NCI-H82 treated with DMSO at 0.1 percent for 48 hours (cell line): ENCODE measurements at regions not wholly inside any gene's neighbourhood (a gene's known extent, or its start where the extent isn't known, plus 50 kb on each side); places are given as distances from the start of the nearest gene placed in this dataset.
"Not testable (repeated sequence)": the region's sequence is repeated elsewhere in the genome, so short reads cannot be mapped to it uniquely, and the experiment has no call there.

ENCODE experiments used
- DNase-seq: peaks from one replicate; lab custom pipeline; 2025; ENCODE audit not compliant: unreplicated experiment; lab: John Stamatoyannopoulos, UW

DNA sequence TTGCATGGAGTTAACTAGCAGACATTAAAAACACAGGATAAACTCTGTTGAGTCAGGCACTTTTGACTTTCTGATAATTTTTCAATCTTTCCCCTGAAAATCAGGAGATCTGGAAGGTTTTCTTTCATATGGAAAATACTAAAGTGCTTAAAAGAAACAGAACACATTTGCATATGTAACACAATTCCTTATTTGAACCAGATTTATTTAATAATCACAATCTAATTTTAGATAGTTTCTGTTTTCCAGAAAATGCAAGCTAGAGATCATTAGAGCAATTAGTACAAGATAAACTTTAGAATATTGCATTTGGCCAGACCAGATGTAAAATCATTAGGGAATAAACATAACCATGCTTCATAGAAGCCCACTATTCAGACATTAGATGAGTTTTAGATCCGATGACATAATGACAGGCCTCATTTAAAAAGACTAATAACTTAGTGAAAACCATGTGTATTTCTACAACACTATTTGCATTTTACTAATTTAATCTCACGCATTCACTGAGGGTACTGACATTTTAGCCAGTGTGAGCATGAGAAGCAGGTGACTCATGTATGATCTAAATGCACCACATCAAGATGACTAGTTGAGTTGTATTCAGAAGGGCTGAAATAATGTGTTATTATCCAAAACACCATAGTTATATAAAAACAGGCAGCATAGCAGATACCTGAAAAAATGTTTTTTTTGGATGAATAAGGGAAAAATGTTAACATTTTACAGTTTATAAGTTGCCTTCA, 611.5 kb downstream of the LTN1 start:
- DNase-seq: not testable (repeated sequence)

- DNase-seq: no peak
These were observed 612.4 kb downstream of the LTN1 start for GRCh38 chr21:28380241-28380640.

- no peak for DNase-seq
These were observed 614.7 kb downstream of the LTN1 start for GRCh38 chr21:28378026-28378425.

GRCh38 chr21:28375708-28376385, 616.8 kb downstream of the LTN1 start:
- no peak for DNase-seq

- DNase-seq: no peak
These were observed 617.8 kb downstream of the LTN1 start for GRCh38 chr21:28374881-28375280.

DNA sequence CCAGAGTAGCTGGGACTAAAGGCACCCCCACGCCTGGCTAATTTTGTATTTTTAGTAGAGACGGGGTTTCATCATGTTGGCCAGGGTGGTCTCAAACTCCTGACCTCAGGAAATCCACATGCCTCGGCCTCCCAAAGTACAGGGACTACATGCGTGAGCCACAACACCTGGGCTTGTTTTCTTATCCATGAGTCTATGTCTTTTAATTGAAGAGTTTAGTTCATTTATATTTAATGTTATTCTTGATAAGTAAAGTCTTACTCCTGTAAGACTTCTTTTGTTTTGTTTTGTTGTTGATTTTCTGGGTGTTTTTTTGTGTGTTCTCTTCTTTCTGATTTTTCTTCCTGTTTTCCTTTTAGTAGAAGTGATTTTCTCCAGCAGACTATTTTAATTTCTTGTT, 621.0 kb downstream of the LTN1 start:
- DNase-seq: no peak

GRCh38 chr21:28359300-28359699, 633.4 kb downstream of the LTN1 start:
- DNase-seq: no peak

- no peak for DNase-seq
These were observed 634.0 kb downstream of the LTN1 start for GRCh38 chr21:28358702-28359101.

GRCh38 chr21:28358170-28358569, 634.5 kb downstream of the LTN1 start:
- DNase-seq: no peak

DNA sequence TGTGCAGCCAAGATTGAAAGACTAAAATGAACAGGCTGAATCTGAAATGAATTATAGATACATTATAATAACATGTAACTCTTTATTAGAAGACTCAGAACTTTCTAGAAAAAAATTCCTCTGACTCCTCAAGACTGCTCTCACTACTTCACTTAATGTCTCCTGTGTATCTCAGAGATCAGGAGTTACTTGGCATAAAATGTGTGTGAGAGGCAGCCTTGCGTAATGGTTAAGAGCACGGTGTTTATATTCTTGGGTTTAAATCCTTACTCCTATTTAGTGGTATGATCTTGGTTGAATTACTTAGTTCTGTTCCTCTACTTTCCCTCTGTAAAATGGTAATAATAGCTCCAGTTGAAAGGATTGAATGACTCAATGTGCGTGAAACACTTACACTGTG, 634.9 kb downstream of the LTN1 start:
- no peak for DNase-seq

DNA sequence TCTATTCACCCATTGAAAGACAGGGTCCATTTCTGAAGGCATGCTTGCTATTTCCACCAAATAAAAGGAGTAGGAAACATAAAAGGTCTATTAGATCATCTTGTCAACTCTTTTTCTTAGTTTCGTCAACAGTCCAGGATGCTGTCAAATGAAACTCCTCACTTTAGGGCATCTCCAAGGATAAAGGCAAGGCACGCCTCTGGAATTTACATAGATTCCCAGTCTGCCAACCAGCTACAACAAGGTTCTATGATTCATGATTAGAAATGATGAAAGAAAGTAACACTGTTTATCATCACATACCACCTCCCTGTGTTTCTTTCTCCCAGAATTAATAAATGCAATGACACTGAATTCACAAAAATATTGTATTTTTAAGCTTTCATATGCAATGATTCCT, 636.3 kb downstream of the LTN1 start:
- DNase-seq: no peak

DNA sequence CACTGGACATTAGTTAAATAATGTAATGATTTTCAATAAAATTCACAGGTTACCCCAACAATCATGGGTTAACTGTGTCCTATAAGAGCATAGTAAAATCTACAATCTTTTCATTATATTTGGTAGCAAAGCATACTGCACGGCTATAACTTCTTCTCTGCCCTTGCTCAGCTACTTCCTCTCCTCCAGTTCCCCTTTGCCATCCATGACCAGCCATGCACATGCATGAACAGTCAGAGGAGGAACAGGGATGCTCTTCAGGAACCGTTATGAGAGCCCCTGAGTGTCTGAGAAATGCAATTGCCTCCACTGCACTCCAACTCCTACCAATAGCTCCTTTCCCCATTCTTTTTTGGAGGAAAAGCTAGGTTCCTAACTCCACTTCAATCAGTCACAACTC, 646.7 kb downstream of the LTN1 start:
- DNase-seq: no peak

DNA sequence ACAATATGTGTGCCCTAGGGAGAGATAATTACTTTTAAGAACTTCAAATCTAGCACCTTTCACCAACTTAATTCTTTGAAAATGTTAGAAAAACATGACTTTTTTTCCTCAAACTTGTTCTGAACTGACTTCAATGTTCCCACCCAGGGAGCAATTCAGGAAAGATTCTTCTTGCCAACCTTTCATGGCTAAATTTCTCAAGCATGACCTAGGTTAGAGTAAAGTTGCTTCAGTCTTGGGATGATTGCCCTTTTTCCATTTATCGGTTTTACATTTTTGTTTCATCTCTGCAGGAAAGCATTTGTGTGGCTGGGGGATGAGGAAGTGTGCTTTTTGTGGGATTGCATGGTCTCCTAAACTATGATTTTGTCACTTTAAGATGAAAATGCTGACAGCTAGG, 647.7 kb downstream of the LTN1 start:
- DNase-seq: no peak

- DNase-seq: no peak
These were observed 650.4 kb downstream of the LTN1 start for GRCh38 chr21:28342212-28342810.

DNA sequence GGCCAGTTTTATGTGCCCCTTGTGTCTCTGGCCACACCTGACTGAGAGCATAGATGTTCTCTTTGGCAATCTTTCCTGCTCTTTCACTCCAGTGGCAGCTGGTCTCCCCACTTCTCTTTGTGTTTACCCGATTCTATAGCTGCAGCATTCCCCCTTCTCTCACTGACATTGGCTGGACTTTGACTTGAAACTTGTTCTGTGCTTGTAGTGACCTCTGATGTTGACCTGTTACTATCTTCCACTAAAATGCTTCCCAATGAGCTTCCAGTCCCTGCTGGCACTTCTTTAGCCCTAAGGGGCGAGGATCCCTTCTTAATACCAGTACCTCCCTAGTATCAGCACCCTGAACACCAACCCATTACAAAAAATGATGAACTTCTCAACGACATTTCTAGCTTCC, 653.3 kb downstream of the LTN1 start:
- no peak for DNase-seq

GRCh38 chr21:28338701-28339305, 653.9 kb downstream of the LTN1 start:
- DNase-seq: no peak

- DNase-seq: no peak
These were observed 655.4 kb downstream of the LTN1 start for GRCh38 chr21:28337315-28337714.

DNA sequence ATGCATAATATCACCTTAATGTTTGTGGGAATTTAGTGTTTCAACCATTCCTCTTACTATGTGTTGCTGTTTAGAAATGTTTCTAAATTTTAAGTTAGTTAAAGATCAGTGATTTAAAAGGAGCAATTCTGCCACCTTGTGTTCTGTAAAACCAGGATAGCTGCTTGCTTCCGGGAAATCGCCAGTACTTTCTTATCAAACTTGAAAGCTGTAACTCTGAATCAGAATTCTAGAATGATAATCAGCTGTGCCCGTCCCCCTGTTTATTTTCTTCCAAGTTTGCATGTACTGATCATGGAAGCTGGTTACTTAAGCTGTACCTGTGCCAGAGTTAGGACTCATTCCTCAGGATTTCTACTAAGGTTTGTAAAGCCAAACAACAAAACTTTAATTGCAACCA, 656.4 kb downstream of the LTN1 start:
- no peak for DNase-seq

- DNase-seq: no peak
These were observed 658.3 kb downstream of the LTN1 start for GRCh38 chr21:28334407-28334806.

GRCh38 chr21:28333578-28334075, 659.0 kb downstream of the LTN1 start:
- DNase-seq: no peak

DNA sequence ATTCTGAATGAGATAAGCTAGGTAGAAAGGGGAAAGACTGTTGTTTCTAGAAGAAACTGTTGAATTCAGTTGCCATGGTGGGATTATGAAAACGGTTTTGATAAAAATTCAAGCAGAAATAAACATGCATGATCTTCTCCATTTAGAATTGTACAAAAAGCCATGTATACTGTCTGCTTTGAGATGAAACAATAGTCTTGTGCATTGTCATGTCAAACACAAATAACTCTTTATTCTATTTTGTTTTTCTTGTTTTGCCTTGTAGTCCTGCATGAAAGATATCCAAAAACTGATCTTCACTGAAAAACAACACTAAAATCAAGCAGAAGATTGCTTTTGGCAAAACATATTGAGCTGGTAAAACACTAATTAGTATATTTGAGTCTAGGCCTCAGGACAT, 659.9 kb downstream of the LTN1 start:
- no peak for DNase-seq

DNA sequence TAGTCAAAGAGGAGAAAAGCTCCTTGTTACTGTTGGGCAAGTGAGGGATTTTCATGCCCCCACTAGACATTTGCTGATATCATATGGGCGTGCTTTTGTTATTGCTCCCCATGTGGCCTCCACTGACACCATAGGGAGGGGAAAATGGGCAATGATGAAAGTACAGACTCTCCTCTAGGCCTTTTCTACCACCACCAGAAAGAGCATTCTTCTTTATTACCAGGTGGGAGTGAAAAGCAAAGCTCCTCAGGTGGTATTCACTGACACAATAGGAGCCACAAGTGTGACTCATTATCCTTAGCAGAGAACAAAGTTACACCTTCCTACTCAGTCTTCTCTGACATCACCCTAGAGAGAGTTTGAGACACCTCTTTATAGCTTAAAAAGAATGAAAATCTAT, 667.1 kb downstream of the LTN1 start:
- DNase-seq: no peak
